GF-D8 (cell line): ENCODE measurements at regions not wholly inside any gene's neighbourhood (a gene's known extent, or its start where the extent isn't known, plus 50 kb on each side); places are given as distances from the start of the nearest gene placed in this dataset.
"Not testable (repeated sequence)": the region's sequence is repeated elsewhere in the genome, so short reads cannot be mapped to it uniquely, and the experiment has no call there.

Experiments
- DNase-seq: peaks from one replicate; lab custom pipeline; 2025; lab: John Stamatoyannopoulos, UW

- no peak for DNase-seq
Measured at GRCh38 chr17:49898366-49899190, 50.7 kb upstream of the TAC4 start.

- no peak for DNase-seq
Measured at GRCh38 chr17:49899191-49899485, 51.3 kb upstream of the TAC4 start.

- DNase-seq, result no peak
Measured at GRCh38 chr17:49899588-49899987, 51.7 kb upstream of the TAC4 start.

GRCh38 chr17:49900801-49901200, 52.9 kb upstream of the TAC4 start:
- not testable (repeated sequence) for DNase-seq

- no peak for DNase-seq
Measured at GRCh38 chr17:49901460-49902331, 53.8 kb upstream of the TAC4 start.

- no peak for DNase-seq
Measured at GRCh38 chr17:49903523-49903922, 55.7 kb upstream of the TAC4 start.

- DNase-seq, result no peak
Measured at GRCh38 chr17:49904893-49905292, 57.0 kb upstream of the TAC4 start.

- DNase-seq, result no peak
Measured at GRCh38 chr17:49906531-49907136, 58.8 kb upstream of the TAC4 start.

- no peak for DNase-seq
Measured at GRCh38 chr17:49907279-49907678, 59.4 kb upstream of the TAC4 start.

- no peak for DNase-seq
Measured at GRCh38 chr17:49908782-49909714, 59.9 kb upstream of the DLX4 start.

GRCh38 chr17:49910094-49910857, 58.7 kb upstream of the DLX4 start:
- no peak for DNase-seq

GRCh38 chr17:49910858-49911204, 58.2 kb upstream of the DLX4 start:
- DNase-seq, result no peak

GRCh38 chr17:49911719-49912118, 57.3 kb upstream of the DLX4 start:
- DNase-seq, result no peak

- DNase-seq, result no peak
Measured at GRCh38 chr17:49913226-49914095, 55.5 kb upstream of the DLX4 start.

GRCh38 chr17:49914096-49914490, 54.9 kb upstream of the DLX4 start:
- no peak for DNase-seq

- no peak for DNase-seq
Measured at GRCh38 chr17:49914664-49915063, 54.3 kb upstream of the DLX4 start.

- DNase-seq, result no peak
Measured at GRCh38 chr17:49915260-49915659, 53.7 kb upstream of the DLX4 start.

- DNase-seq, result no peak
Measured at GRCh38 chr17:49915670-49916069, 53.3 kb upstream of the DLX4 start.

- peak; percentile 27 for DNase-seq
Measured at GRCh38 chr17:49916854-49917515, 52.0 kb upstream of the DLX4 start.

GRCh38 chr17:49918591-49918990, 50.4 kb upstream of the DLX4 start:
- no peak for DNase-seq
